ENCODE measurements at regions not wholly inside any gene's neighbourhood (a gene's known extent, or its start where the extent isn't known, plus 50 kb on each side); places are given as distances from the start of the nearest gene placed in this dataset.
"Not testable (repeated sequence)": the region's sequence is repeated elsewhere in the genome, so short reads cannot be mapped to it uniquely, and the experiment has no call there.

DNA sequence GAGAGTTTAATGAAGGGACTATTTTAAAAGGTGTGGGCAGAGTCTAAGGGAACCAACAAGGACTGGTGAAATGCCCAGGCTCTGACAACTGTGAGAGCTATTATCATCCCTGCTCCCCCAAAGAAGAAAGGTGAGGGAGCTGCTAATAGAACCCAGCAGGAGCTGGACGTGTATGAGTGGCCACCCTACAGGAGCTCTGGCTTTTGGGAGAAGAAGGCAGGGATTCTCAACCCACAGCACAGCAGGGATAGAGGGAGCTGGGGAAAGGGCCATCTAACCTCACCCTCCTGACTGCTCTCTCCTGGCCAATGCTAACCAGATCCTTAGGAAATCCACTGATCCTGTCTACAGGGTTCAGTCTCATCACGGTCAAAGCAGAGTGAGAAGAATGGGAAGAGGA, 57.1 kb downstream of the GRIN2B start:
- POLR2A ChIA-PET = no interaction called here
- H3K27ac Mint-ChIP-seq = no peak overlapping the region
- CTCF ChIA-PET = no interaction called here
- no peak for DNase-seq
- H3K36me3 Mint-ChIP-seq = no peaks in the 10 kb centered on the region
- no peaks in the 10 kb centered on the region for H3K4me1 Mint-ChIP-seq (ENCODE audit: low read depth)
- H3K27me3 Mint-ChIP-seq = peaks cover 3% of the 10 kb centered on the region
- intact Hi-C loops (cut with micrococcal nuclease) = no loop called here
- H3K4me3 Mint-ChIP-seq = no peak overlapping the region
- no peaks in the 10 kb centered on the region for H3K9me3 Mint-ChIP-seq

DNA sequence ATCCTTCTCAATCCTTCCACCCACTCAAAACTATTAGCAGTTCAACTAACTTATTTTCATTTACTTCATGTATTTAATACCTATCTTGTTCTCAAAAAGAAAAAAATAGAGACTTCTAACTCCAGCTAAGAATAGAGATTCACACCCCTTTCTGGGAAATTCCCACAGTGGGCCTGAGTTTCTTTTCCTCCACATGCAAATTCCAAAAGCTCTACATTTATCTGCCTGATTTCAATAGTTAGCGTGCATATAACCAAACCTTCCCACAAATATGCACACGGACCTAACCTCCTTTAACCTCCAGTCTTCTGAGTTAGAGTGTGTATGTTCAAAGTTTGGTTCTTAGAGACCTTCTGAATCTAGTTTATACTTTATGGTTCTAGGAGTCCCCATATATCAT, 62.5 kb downstream of the GRIN2B start:
- no peaks in the 10 kb centered on the region for H3K36me3 Mint-ChIP-seq
- H3K4me3 Mint-ChIP-seq = no peak overlapping the region
- no peaks in the 10 kb centered on the region for H3K27me3 Mint-ChIP-seq
- DNase-seq = no peak
- POLR2A ChIA-PET = no interaction called here
- H3K4me1 Mint-ChIP-seq (ENCODE audit: low read depth) = no peaks in the 10 kb centered on the region
- CTCF ChIA-PET = no interaction called here
- intact Hi-C loops (cut with micrococcal nuclease) = no loop called here
- H3K27ac Mint-ChIP-seq = no peak overlapping the region
- no peaks in the 10 kb centered on the region for H3K9me3 Mint-ChIP-seq

DNA sequence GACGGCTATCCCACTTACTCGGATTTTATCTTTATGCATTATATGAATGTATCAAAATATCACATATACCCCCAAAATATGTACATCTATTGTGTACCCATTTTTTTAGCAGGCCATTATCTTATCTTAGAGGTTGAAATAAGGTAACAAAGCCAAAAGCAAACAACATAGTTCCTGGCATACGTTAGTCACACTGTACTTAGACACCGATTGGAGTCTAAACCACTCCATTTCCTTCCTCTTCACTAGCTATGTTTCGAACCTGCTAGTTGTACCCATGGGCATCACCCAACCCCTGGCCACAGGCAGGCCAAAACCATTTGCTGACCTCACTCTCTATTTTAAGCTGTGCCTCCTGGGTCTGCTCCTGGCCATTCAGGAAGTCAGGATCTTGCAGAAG, 66.3 kb downstream of the GRIN2B start:
- POLR2A ChIA-PET = no interaction called here
- Mint-ChIP-seq H3K9me3 (no peaks in the 10 kb centered on the region), H3K36me3 (no peaks in the 10 kb centered on the region), H3K4me3 (no peak overlapping the region), H3K27me3 (no peaks in the 10 kb centered on the region), H3K27ac (no peak overlapping the region), H3K4me1 (ENCODE audit: low read depth) (no peaks in the 10 kb centered on the region)
- DNase-seq = no peak
- intact Hi-C loops (cut with micrococcal nuclease) = no loop called here
- CTCF ChIA-PET = no interaction called here

DNA sequence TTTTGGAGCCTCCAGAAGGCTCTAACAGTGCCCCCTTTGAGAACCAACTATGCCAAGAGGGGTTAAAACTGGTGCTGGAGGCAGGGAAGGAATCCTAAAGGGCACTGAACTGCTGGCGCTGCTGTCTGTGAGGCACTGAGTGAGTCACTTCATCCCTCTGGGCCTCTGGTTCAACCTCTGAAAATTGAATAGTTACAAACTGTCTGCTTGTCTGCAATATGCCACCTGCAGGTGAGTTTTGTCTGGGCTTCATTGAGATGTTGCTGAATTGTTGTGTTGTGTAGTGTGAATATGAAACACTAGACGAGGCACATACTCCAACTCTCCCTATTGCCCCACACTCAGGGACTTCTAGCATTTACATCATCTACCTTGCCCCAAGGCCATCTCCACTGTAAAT, 68.0 kb downstream of the GRIN2B start:
- no peaks in the 10 kb centered on the region for H3K27me3 Mint-ChIP-seq
- H3K9me3 Mint-ChIP-seq = no peaks in the 10 kb centered on the region
- ChIA-PET CTCF (no interaction called here), POLR2A (no interaction called here)
- DNase-seq = no peak
- H3K4me3 Mint-ChIP-seq = no peak overlapping the region
- H3K4me1 Mint-ChIP-seq (ENCODE audit: low read depth) = no peaks in the 10 kb centered on the region
- intact Hi-C loops (cut with micrococcal nuclease) = no loop called here
- H3K36me3 Mint-ChIP-seq = no peaks in the 10 kb centered on the region
- H3K27ac Mint-ChIP-seq = no peak overlapping the region

DNA sequence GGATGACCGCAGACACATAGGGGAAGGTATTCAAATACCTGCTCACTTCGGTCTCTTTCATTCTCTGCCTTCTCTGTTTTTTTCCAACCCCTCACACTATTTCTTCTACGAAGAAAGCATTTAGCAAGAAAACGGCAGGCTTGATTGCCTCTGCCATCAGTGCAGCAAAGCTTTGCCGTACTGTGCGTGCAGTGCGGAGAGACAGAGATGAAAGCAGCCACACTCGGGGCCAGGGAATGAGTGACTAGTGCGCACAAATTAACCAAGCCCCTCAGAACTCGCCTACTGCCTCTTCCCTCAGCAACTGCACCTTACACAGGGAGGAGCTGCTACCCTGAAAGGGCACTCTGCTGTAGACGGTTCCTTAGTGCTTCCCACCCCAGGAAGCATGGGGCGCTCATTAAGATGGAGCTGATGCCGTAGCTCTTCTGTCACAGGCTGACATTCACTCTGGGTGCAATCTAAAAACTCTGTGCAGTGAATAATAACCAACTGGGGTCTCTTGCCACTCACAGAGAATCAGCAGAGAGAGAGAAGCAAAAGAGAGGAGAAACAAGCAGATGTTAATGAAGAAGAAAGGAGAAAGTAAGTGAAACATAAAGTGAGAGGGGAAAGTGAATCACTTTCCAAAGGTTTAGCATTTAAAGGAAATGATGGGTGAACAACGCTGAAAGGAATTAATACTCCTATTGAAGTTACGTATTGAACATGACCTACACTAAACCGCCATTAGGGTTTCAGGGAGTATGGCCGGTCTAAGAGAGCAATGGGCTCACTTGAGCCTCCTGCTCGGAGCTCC, 69.4 kb downstream of the GRIN2B start:
- ChIA-PET CTCF (no interaction called here), POLR2A (no interaction called here)
- H3K9me3 Mint-ChIP-seq = no peaks in the 10 kb centered on the region
- DNase-seq = no peak
- no peak overlapping the region for H3K4me3 Mint-ChIP-seq
- no peaks in the 10 kb centered on the region for H3K36me3 Mint-ChIP-seq
- no peaks in the 10 kb centered on the region for H3K27me3 Mint-ChIP-seq
- H3K4me1 Mint-ChIP-seq (ENCODE audit: low read depth) = no peaks in the 10 kb centered on the region
- intact Hi-C loops (cut with micrococcal nuclease) = no loop called here
- H3K27ac Mint-ChIP-seq = no peak overlapping the region

DNA sequence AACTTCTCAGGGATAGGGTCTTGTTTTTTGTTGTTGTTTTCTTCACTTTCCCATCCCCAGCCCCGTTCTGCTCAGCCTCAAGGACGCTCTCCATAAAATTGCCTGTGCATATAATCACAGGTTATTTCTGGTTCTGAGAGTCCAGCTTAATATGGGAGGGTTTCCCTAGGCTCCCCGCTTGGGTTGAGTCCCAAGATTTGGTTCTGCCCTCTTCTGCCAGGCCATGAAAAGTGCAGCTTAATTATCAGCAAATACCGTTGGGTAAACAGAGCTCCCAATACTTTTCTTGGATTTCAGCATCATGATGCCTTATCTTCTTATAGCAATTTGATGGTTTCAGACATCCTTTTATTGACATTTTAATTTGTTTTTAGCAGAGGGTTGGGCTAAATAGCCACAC, 75.6 kb downstream of the GRIN2B start:
- H3K36me3 Mint-ChIP-seq = no peaks in the 10 kb centered on the region
- no peak overlapping the region for H3K4me3 Mint-ChIP-seq
- intact Hi-C loops (cut with micrococcal nuclease) = no loop called here
- H3K9me3 Mint-ChIP-seq = peaks cover 6% of the 10 kb centered on the region
- H3K4me1 Mint-ChIP-seq (ENCODE audit: low read depth) = no peaks in the 10 kb centered on the region
- no peak for DNase-seq
- peaks cover 1% of the 10 kb centered on the region for H3K27me3 Mint-ChIP-seq
- ChIA-PET CTCF (no interaction called here), POLR2A (no interaction called here)
- H3K27ac Mint-ChIP-seq = no peak overlapping the region

DNA sequence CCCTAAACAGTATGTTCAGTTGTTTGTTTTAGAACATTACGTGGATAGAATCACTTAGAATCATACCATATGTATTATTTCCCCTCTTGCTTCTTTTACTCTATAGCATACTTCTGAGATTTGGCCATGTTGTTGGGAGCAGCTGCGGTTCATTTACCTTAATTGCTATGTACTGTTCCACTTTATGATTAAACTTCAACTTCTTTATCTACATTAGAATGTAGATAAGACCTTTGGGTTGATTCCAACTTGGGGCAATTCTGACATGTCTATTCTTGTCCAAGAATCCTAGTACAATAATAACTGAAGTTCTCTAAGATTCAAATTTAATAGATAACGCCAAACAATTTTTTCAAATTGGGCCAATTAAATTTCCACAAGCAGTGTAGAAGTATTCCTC, 80.7 kb downstream of the GRIN2B start:
- Mint-ChIP-seq H3K4me1 (ENCODE audit: low read depth) (no peaks in the 10 kb centered on the region), H3K36me3 (no peaks in the 10 kb centered on the region), H3K27ac (no peak overlapping the region), H3K27me3 (no peaks in the 10 kb centered on the region), H3K4me3 (no peak overlapping the region), H3K9me3 (peaks cover 6% of the 10 kb centered on the region)
- ChIA-PET CTCF (no interaction called here), POLR2A (no interaction called here)
- no peak for DNase-seq
- intact Hi-C loops (cut with micrococcal nuclease) = no loop called here

DNA sequence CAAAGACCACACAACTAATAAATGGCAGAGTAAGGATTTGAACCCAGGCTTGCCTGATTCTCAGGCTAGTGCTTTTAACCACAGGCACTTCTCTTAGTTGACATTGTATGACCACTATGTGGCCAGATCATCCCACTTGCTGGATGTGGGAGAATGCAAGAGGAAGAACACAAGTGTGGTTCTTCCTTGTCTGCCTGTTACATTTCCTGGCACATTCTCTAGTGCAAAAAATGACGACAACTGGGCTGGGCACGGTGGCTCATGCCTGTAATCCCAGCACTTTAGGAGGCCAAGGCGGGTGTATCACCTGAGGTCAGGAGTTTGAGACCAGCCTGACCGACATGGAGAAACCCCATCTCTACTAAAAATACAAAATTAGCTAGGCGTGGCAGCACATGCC, 83.0 kb downstream of the GRIN2B start:
- H3K27me3 Mint-ChIP-seq; H3K9me3 Mint-ChIP-seq; H3K4me3 Mint-ChIP-seq; CTCF ChIA-PET; H3K36me3 Mint-ChIP-seq; DNase-seq; intact Hi-C loops (cut with micrococcal nuclease); POLR2A ChIA-PET; H3K4me1 Mint-ChIP-seq (ENCODE audit: low read depth); H3K27ac Mint-ChIP-seq: not testable (repeated sequence)

DNA sequence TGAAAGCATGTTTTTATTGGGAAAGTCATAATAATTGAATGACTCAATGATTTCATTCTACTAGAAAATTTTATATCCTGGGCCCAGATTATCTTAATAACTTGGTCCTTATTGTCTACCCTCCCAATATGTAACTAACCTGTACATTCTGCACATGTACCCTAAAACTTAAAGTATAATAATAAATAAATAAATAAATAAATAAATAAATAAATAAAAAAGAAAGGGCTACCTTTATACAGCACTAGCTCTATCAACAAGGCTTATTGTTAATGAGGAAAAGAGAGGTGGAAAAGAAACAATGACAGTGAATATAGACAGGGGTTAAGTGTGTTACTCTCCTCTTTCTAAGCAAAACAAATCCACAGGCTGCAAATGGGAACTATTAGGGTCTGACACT, 83.6 kb downstream of the GRIN2B start:
- ChIA-PET CTCF (no interaction called here), POLR2A (no interaction called here)
- Mint-ChIP-seq H3K4me1 (ENCODE audit: low read depth) (no peaks in the 10 kb centered on the region), H3K27ac (no peak overlapping the region), H3K36me3 (no peaks in the 10 kb centered on the region), H3K27me3 (no peaks in the 10 kb centered on the region), H3K4me3 (no peak overlapping the region), H3K9me3 (no peaks in the 10 kb centered on the region)
- intact Hi-C loops (cut with micrococcal nuclease) = no loop called here
- no peak for DNase-seq

DNA sequence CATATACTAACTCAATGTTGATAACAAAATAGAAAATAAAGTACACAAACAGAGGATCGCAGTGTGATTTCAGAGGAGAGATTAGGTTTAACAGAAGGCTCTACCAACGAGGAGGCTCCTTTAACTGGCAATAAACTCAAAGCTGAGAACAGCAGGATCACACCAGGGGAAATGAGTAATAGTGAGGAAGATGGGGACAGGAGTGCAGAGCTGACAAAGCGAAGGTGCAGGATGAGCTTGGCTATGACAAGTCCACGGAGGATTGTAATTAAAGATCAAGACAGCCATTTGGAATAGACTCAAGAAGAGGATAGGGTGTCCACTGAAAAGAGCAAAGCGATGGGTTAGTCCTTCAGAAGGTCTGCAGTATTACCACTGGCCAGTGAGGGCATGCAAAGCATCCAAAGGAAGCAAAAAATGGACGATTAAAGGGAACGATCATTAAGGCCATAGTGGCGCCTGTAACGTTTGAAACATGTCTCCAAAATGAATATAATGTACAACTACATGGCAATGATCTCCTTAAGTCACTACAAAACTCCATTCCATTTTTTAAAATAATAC, 85.3 kb downstream of the GRIN2B start:
- no peak overlapping the region for H3K27ac Mint-ChIP-seq
- no peak overlapping the region for H3K4me3 Mint-ChIP-seq
- no peaks in the 10 kb centered on the region for H3K27me3 Mint-ChIP-seq
- H3K9me3 Mint-ChIP-seq = no peaks in the 10 kb centered on the region
- H3K4me1 Mint-ChIP-seq (ENCODE audit: low read depth) = no peaks in the 10 kb centered on the region
- no peak for DNase-seq
- POLR2A ChIA-PET = no interaction called here
- intact Hi-C loops (cut with micrococcal nuclease) = no loop called here
- CTCF ChIA-PET = interaction anchor here (0.5 kb wide), 1 partner anchor 62 kb away, joined by 3 read pairs; no protein-coding TSS in a partner anchor
- H3K36me3 Mint-ChIP-seq = no peaks in the 10 kb centered on the region

DNA sequence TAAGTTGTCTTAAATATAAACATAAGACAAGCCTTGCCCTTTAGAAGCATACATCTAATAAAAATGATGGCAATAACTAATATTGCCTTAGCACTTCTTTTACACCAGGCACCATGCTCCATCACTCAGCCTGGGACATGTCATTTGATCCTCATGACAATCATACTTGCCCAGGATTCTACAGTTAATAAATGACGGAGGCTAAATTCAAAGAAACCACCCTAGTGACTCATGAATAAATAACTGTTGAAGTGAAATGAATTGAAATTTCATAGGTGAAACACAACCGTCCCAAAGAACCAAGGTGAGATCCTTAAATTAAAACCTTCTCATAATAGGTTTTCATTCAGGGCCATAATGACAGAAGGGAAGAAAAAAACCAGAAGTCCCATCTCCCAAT, 89.5 kb downstream of the GRIN2B start:
- Mint-ChIP-seq H3K9me3 (no peaks in the 10 kb centered on the region), H3K4me3 (no peak overlapping the region), H3K27me3 (peaks cover 2% of the 10 kb centered on the region), H3K4me1 (ENCODE audit: low read depth) (no peaks in the 10 kb centered on the region), H3K27ac (no peak overlapping the region), H3K36me3 (no peaks in the 10 kb centered on the region)
- no peak for DNase-seq
- ChIA-PET CTCF (no interaction called here), POLR2A (no interaction called here)
- intact Hi-C loops (cut with micrococcal nuclease) = no loop called here

DNA sequence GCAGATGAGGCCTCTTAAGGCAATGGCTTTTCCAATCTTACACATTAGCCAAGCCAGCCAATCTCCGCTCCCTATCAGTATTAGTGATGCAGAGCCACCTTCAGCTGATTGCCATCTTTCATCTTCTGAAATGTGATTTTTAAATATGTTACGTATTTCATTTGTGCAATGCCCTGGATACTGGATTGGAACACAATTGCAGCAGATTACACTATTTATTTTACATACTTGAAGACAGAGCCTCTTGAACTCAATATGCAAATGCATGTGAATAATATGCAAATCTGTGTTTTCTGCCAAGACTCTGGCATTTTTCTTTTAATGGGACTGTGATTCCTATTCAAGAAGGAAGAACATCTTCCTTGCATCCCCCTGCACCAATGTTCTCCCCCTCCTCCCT, 90.5 kb downstream of the GRIN2B start:
- POLR2A ChIA-PET = no interaction called here
- Mint-ChIP-seq H3K36me3 (no peaks in the 10 kb centered on the region), H3K27me3 (peaks cover 2% of the 10 kb centered on the region), H3K9me3 (no peaks in the 10 kb centered on the region), H3K4me1 (ENCODE audit: low read depth) (no peaks in the 10 kb centered on the region), H3K27ac (no peak overlapping the region), H3K4me3 (no peak overlapping the region)
- intact Hi-C loops (cut with micrococcal nuclease) = no loop called here
- DNase-seq = no peak
- CTCF ChIA-PET = no interaction called here

DNA sequence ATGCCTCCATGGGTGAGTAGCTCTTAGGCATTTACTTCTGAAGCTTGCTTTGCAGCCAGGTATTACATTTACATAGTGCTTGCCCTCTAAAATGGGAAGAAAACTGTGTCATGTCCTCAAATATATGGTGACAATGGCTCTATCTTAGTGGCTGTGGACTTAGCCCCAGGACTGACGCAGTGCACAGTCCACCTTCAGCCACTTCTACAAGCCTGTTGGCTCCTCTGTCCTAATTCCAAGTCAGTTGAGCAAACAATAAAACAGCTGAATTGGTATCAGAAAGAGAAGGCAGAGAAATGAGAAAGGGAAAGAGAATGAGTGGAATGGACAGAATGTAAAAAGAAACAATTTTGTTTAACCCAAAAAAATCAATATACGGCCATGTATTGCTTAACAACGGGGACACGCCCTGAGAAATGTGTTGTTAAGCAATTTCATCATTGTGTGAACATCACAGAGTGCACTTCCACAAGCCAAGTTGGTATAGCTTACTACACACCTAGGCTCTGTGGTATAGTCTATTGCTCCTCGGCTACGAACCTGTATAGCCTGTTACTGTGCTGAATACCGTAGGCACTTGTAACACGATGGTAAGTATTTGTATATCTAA, 93.5 kb downstream of the GRIN2B start:
- no peak for DNase-seq
- ChIA-PET CTCF (no interaction called here), POLR2A (no interaction called here)
- no peak overlapping the region for H3K27ac Mint-ChIP-seq
- H3K9me3 Mint-ChIP-seq = no peaks in the 10 kb centered on the region
- intact Hi-C loops (cut with micrococcal nuclease) = no loop called here
- no peaks in the 10 kb centered on the region for H3K4me1 Mint-ChIP-seq (ENCODE audit: low read depth)
- no peak overlapping the region for H3K4me3 Mint-ChIP-seq
- H3K36me3 Mint-ChIP-seq = no peaks in the 10 kb centered on the region
- H3K27me3 Mint-ChIP-seq = peaks cover 5% of the 10 kb centered on the region

Data from activated CD4-positive, alpha-beta memory T cell treated with anti-CD3 and anti-CD28 coated beads for 36 hours (primary cell).